B cell (primary cell): ENCODE measurements at regions not wholly inside any gene's neighbourhood (a gene's known extent, or its start where the extent isn't known, plus 50 kb on each side); places are given as distances from the start of the nearest gene placed in this dataset.

ENCODE experiments used
- ATAC-seq: fragments of 200-7000 bp; cut with Tn5 transposase; one replicate; pipeline ENCODE4 v1.10.0; 2021; ENCODE audit warnings: low read depth, mild to moderate bottlenecking, moderate number of reproducible peaks, moderate library complexity
- CTCF ChIA-PET: fragments of 350-600 bp; sonication (Branson Sonifier 250); formaldehyde crosslinking; loops from one replicate; lab custom pipeline; 2021; ENCODE audit warnings: antibody characterized with exemption, inconsistent platforms; lab: Charles Lee
- POLR2A ChIA-PET: fragments of 350-600 bp; sonication (Branson Sonifier 250); formaldehyde crosslinking; loops from one replicate; lab custom pipeline; 2021; ENCODE audit warnings: antibody characterized with exemption; lab: Charles Lee
- DNase-seq: peaks from one replicate; pipeline ENCODE4 v3.0.0; 2013
- H2AFZ ChIP-seq: 2 replicates; pipeline ENCODE4 v1.6.1; 2012; ENCODE audit warnings: mild to moderate bottlenecking, low read depth, low read length; ENCODE audit not compliant: insufficient read depth, poor library complexity, severe bottlenecking
- H3K27ac ChIP-seq, 2 donors: 1 replicate in 1 of 2; 2 replicates in 1 of 2; pipeline ENCODE4 v1.5.1; 2012 to 2013; ENCODE audit warnings: low read length in 2 of 2, mild to moderate bottlenecking in 2 of 2, moderate library complexity in 1 of 2
- H3K27me3 ChIP-seq, 4 experiments: fragments of 200-600 bp in 1 of 4; sonication (generic) in 1 of 4; replicated peaks in 1 of 4; 1 replicate in 2 of 4; 2 replicates in 2 of 4; pipeline versions ENCODE4 v1.6.1 to v1.7.0; 2013 to 2016; ENCODE audit warnings: low read length in 3 of 4, mild to moderate bottlenecking in 2 of 4, mixed read lengths in 1 of 4, moderate library complexity in 1 of 4; ENCODE audit not compliant: insufficient read depth in 4 of 4, control insufficient read depth in 3 of 4; ENCODE audit errors: control extremely low read depth in 1 of 4
- H3K36me3 ChIP-seq, 2 experiments: replicated peaks in 1 of 2; 1 replicate in 1 of 2; 2 replicates in 1 of 2; pipeline versions ENCODE4 v1.6.1 to v1.7.1; 2013; ENCODE audit warnings: low read length in 1 of 2; ENCODE audit not compliant: insufficient read depth in 2 of 2, control insufficient read depth in 1 of 2; ENCODE audit errors: control extremely low read depth in 1 of 2, extremely low read depth in 1 of 2
- H3K4me1 ChIP-seq, 2 donors: fragments of 200-600 bp in 1 of 2; sonication (generic) in 1 of 2; 1 replicate in 1 of 2; 2 replicates in 1 of 2; pipeline versions ENCODE4 v1.5.1 to v1.6.1; 2013 to 2017; ENCODE audit warnings: low read length in 2 of 2; ENCODE audit not compliant: control insufficient read depth in 2 of 2, insufficient read depth in 2 of 2
- H3K4me2 ChIP-seq: replicated peaks from 2 replicates; pipeline ENCODE3; 2012; ENCODE audit warnings: mild to moderate bottlenecking, low read depth, low read length; ENCODE audit not compliant: poor library complexity, severe bottlenecking
- H3K4me3 ChIP-seq, 5 experiments: fragments of 200-600 bp in 1 of 5; sonication (generic) in 1 of 5; 1 replicate in 3 of 5; 2 replicates in 2 of 5; pipeline versions ENCODE4 v1.5.1 to v1.7.0; 2011 to 2016; ENCODE audit warnings: low read length in 4 of 5, mild to moderate bottlenecking in 4 of 5, low read depth in 2 of 5, control low read depth in 1 of 5, moderate library complexity in 1 of 5; ENCODE audit not compliant: insufficient read depth in 1 of 5; ENCODE audit errors: control extremely low read depth in 1 of 5, extremely low read depth in 1 of 5
- H3K79me2 ChIP-seq: fragments of 200-600 bp; sonication (generic); one replicate; pipeline ENCODE4 v1.6.0; 2016; ENCODE audit warnings: low read length; ENCODE audit not compliant: control insufficient read depth, insufficient read depth
- H3K9ac ChIP-seq: fragments of 200-600 bp; sonication (generic); 2 replicates; pipeline ENCODE4 v1.6.1; 2017; ENCODE audit warnings: mild to moderate bottlenecking, low read length, moderate library complexity
- H3K9me3 ChIP-seq, 3 donors: one replicate each; pipeline versions ENCODE4 v1.6.1 to v1.7.1; 2013; ENCODE audit warnings: low read length in 2 of 3; ENCODE audit not compliant: control insufficient read depth in 2 of 3, insufficient read depth in 1 of 3; ENCODE audit errors: control extremely low read depth in 1 of 3
- H4K20me1 ChIP-seq: 2 replicates; pipeline ENCODE4 v1.6.0; 2012; ENCODE audit warnings: mild to moderate bottlenecking, low read length; ENCODE audit not compliant: insufficient read depth, control insufficient read depth, poor library complexity, severe bottlenecking
- H3K27ac Mint-ChIP-seq: one replicate; pipeline ENCODE4 v1.8.0; 2021; ENCODE audit warnings: mixed read lengths
- H3K27me3 Mint-ChIP-seq: one replicate; pipeline ENCODE4 v1.8.0; 2021; ENCODE audit warnings: mixed read lengths
- H3K4me1 Mint-ChIP-seq: one replicate; pipeline ENCODE4 v1.8.0; 2021; ENCODE audit warnings: mixed read lengths
- H3K4me3 Mint-ChIP-seq: one replicate; pipeline ENCODE4 v1.8.0; 2021; ENCODE audit warnings: mixed read lengths
- H3K9me3 Mint-ChIP-seq: one replicate; pipeline ENCODE4 v1.8.0; 2022; ENCODE audit warnings: mixed read lengths; ENCODE audit not compliant: insufficient read depth
- EZH2 ChIP-seq: IDR thresholded peaks from 2 replicates; pipeline ENCODE4 v1.6.1; 2012; ENCODE audit warnings: borderline replicate concordance, low read depth, mild to moderate bottlenecking, moderate library complexity, low read length; ENCODE audit not compliant: insufficient read depth, poor library complexity, severe bottlenecking
- WGBS: methylation state at CpG from one replicate; pipeline ENCODE4 v1.1.5; 2013; ENCODE audit warnings: missing lambda C conversion rate; ENCODE audit not compliant: insufficient coverage; 5-methylcytosine and 5-hydroxymethylcytosine counted together
- intact Hi-C: fragments of 100-400 bp; cut with micrococcal nuclease; formaldehyde crosslinking; loops from one replicate; pipeline ENCODE4 v1.10.0; 2022
- TF ChIP-seq, protein P1 (sequence below): fragments of 200-600 bp; IDR thresholded peaks from one replicate; pipeline ENCODE4 v1.8.0; 2022; ENCODE audit warnings: antibody characterized with exemption, mild to moderate bottlenecking

DNA sequence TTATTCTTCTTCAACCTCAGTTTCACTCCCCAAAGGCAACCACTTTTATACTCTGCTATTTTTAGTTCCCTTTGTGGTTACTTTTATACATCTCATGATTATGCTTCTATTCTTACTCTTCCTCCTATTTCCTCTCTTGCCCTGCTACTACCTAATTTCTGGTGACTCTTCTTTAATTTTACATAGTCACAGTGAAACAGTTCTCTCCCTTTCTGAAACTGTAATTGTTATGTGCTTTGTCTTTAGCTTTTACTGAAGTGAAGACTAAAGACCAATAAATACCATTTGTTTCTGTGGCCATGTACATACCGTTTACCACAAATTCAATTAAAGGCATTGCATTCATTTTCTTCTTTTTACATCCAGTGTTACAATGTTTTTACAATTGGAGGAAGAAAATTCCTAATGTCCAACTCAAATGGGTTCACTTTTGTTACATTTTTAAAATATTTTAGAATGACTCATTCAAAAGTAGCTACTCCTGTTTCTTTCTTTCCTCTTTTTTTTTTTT is 410.6 kb downstream of the PSAT1 start:
- Histone ChIP-seq H3K9ac (peak overlapping the region; percentile 6), H3K4me3 (peak overlapping the region in 2 of 5 experiments; percentile 17 to 34), H3K9me3 (peaks cover 0 to 6% (median 0%) of the 10 kb centered on the region in 3 donors), H3K36me3 (no peaks in the 10 kb centered on the region), H2AFZ (no peak overlapping the region), H3K27me3 (no peaks in the 10 kb centered on the region), H3K27ac (no peak overlapping the region), H3K4me1 (peaks cover 18 to 21% of the 10 kb centered on the region in 2 donors), H4K20me1 (no peaks in the 10 kb centered on the region), H3K79me2 (no peaks in the 10 kb centered on the region), H3K4me2 (peak overlapping the region; percentile 57)
- Mint-ChIP-seq H3K4me3 (peak overlapping the region; percentile 71), H3K27ac (peak overlapping the region; percentile 18), H3K9me3 (no peaks in the 10 kb centered on the region), H3K4me1 (peaks cover 36% of the 10 kb centered on the region), H3K27me3 (no peaks in the 10 kb centered on the region)
- WGBS, result no CpG with 5 or more reads among the region's 1 CpG
- intact Hi-C loops, result no loop called here
- no peak for TF ChIP-seq EZH2
- TF ChIP-seq, protein P1, sequence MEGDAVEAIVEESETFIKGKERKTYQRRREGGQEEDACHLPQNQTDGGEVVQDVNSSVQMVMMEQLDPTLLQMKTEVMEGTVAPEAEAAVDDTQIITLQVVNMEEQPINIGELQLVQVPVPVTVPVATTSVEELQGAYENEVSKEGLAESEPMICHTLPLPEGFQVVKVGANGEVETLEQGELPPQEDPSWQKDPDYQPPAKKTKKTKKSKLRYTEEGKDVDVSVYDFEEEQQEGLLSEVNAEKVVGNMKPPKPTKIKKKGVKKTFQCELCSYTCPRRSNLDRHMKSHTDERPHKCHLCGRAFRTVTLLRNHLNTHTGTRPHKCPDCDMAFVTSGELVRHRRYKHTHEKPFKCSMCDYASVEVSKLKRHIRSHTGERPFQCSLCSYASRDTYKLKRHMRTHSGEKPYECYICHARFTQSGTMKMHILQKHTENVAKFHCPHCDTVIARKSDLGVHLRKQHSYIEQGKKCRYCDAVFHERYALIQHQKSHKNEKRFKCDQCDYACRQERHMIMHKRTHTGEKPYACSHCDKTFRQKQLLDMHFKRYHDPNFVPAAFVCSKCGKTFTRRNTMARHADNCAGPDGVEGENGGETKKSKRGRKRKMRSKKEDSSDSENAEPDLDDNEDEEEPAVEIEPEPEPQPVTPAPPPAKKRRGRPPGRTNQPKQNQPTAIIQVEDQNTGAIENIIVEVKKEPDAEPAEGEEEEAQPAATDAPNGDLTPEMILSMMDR, result no peak
- CTCF ChIA-PET, result no interaction called here
- POLR2A ChIA-PET, result no interaction called here
- ATAC-seq (peak; percentile 43), DNase-seq (peak; percentile 70)

DNA sequence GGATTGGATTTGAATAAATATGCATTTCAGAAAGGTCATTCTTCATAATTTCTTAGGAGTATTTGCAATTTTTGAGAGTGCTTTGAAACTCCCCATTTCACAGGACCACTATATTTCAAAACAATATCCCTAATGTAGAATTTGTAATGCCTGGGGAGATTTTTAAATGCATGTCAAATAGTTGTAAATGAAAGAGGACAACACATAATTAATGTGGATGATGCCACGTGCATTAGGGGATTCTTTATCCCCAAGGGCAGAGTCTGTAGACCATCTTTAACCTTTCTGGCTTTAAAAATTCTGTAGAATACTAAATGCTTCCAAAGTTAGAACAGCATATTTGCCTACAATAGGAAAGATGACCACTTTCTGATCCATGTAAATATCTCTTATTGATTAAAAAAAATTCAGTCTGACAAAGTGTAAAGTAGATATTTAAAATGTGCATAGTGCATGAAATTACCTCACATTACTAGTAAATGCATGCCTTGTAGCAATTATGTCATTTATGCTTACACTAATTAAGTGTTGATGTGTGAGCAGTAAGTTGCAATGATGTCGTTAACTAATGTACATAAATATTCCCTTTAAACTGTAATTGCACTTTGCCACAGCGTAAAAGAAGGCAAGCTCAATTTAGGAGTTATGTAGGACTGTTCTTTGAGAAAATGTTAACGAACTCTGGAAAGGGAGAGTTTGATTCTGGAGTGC is 416.1 kb downstream of the PSAT1 start:
- no peak for DNase-seq
- Histone ChIP-seq H2AFZ (no peak overlapping the region), H3K4me1 (peaks cover 7% of the 10 kb centered on the region in 2 donors), H4K20me1 (no peaks in the 10 kb centered on the region), H3K27ac (no peak overlapping the region), H3K9ac (no peak overlapping the region), H3K27me3 (no peaks in the 10 kb centered on the region), H3K9me3 (no peaks in the 10 kb centered on the region), H3K36me3 (no peaks in the 10 kb centered on the region), H3K4me2 (no peak overlapping the region), H3K79me2 (no peaks in the 10 kb centered on the region), H3K4me3 (no peak overlapping the region)
- H3K4me1 Mint-ChIP-seq, result peaks cover 14% of the 10 kb centered on the region
- H3K27ac Mint-ChIP-seq, result no peak overlapping the region
- no peak overlapping the region for H3K4me3 Mint-ChIP-seq
- TF ChIP-seq EZH2, result no peak
- TF ChIP-seq, protein P1, result no peak
- no peaks in the 10 kb centered on the region for H3K27me3 Mint-ChIP-seq
- 100% methylated on average over 1 of the region's 4 CpGs for WGBS
- no peak for ATAC-seq
- ChIA-PET POLR2A (no interaction called here), CTCF (no interaction called here)
- no peaks in the 10 kb centered on the region for H3K9me3 Mint-ChIP-seq
- intact Hi-C loops, result no loop called here
